Fibroblast of mammary gland (primary cell): ENCODE measurements at regions not wholly inside any gene's neighbourhood (a gene's known extent, or its start where the extent isn't known, plus 50 kb on each side); places are given as distances from the start of the nearest gene placed in this dataset.

Experiments
- DNase-seq: peaks from one replicate; pipeline ENCODE4 v3.0.0-alpha.2; 2010; ENCODE audit warnings: low read depth
- H3K4me3 ChIP-seq: 2 replicates; pipeline ENCODE4 v1.5.1; 2011; ENCODE audit warnings: low read depth, mild to moderate bottlenecking, low read length, moderate library complexity; ENCODE audit not compliant: control insufficient read depth
- CTCF ChIP-seq: conservative IDR thresholded peaks from 2 replicates; pipeline ENCODE4 v1.5.1; 2011; ENCODE audit warnings: low read depth, low read length, inconsistent platforms; ENCODE audit not compliant: control insufficient read depth, insufficient read depth

DNA sequence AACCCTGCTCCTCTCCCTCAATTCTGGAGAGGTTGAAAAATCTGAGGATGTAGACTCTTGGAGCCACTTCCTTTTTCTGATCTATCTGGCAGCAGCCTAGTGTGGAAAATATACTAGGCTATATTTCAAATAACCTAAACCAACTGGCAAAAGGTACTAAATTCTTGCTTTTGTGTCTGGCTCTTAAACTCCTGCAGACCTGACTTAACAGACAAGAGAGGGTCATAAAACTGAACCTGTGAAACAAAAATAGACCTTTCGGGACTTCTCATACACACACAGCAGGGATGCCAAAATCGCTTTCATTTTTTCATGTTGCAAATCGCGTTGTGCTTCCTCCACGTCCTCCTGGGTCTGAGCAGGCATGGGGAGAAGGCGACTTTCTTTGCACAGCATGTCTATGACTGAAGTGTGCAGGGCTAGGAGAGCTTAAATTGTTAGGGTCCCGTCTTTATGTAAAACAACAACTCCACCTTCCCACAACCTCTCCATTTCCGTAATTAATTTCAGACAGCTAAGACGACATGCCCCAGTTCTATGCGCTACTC, 520.7 kb upstream of the PSMD7 start:
- DNase-seq: no peak
- TF ChIP-seq CTCF: no peak
- no peak overlapping the region for H3K4me3 ChIP-seq

- H3K4me3 ChIP-seq: no peak overlapping the region
- TF ChIP-seq CTCF: no peak
- DNase-seq: no peak
Observed at GRCh38 chr16:73771196-73772064, 525.2 kb upstream of the PSMD7 start.

GRCh38 chr16:73768786-73769203, 527.8 kb upstream of the PSMD7 start:
- no peak for TF ChIP-seq CTCF
- DNase-seq: no peak
- H3K4me3 ChIP-seq: no peak overlapping the region

GRCh38 chr16:73764321-73764720, 532.3 kb upstream of the PSMD7 start:
- TF ChIP-seq CTCF: no peak
- H3K4me3 ChIP-seq: no peak overlapping the region
- no peak for DNase-seq

DNA sequence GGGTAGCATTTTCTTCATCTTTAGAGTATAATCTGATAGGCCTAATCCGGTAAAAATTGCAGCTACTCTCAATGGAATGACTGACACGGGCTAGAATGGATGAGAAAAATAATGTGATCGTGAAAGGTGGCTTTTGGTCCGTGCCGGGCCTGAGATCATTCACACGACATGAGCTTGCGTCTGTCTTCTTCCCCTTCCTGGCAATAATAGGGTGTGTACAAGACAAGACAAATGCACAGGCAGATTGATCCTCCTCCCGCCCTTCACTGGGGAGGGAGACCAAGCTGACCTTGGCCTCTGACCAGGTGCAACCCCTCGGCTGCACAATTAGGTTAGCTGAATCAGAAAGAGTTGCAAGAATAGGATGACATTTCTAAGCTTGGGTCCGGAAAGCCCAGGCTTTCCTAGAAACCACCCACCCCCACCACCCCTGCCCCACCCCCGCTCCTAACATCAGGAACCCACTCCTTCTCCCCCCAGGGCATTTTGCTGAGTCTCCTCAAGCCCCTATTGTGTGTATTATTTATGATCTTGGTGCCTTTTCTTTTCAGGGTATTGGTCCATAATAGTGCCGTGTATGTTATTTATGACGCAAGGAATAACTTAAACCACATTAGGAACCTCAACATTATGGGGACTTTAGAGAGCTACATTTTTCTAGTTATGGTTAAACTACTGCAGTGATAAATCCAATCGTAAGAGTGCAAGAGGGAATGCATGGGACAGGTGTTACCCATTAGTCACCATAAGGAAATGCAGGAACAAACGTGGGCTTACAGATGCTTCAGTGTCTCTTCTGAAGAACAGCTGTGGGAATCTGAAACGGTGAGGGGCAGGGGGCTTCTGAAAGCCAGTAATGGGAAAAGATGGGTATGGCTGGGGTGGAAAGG, 540.1 kb upstream of the PSMD7 start:
- H3K4me3 ChIP-seq: no peak overlapping the region
- no peak for TF ChIP-seq CTCF
- DNase-seq: no peak

GRCh38 chr16:73753931-73754330, 542.7 kb upstream of the PSMD7 start:
- DNase-seq: no peak
- no peak overlapping the region for H3K4me3 ChIP-seq
- TF ChIP-seq CTCF: no peak
